ENCODE measurements at regions not wholly inside any gene's neighbourhood (a gene's known extent, or its start where the extent isn't known, plus 50 kb on each side); places are given as distances from the start of the nearest gene placed in this dataset.

GRCh38 chr12:24027352-24027751, 77.9 kb upstream of the SOX5 start (continued):
- TF ChIP-seq STAT6 (CRISPR knock-in tag; conservative IDR thresholded peaks at IDR 0.05; ENCODE audit: low read depth) (no peak), ZNF423 (CRISPR knock-in tag; IDR thresholded peaks at IDR 0.05) (no peak), IRF2 (CRISPR knock-in tag; IDR thresholded peaks at IDR 0.05; ENCODE audit: borderline replicate concordance, low read depth) (no peak)

GRCh38 chr12:24025153-24025798, 75.8 kb upstream of the SOX5 start:
- 0 out of 2 replicates have a peak, but pooled peaks cover 2% of the 10 kb centered on the region for H3K27me3 Mint-ChIP-seq (ENCODE audit: low read depth)
- TF ChIP-seq SMAD3 (CRISPR knock-in tag; IDR thresholded peaks at IDR 0.05; ENCODE audit: borderline replicate concordance) (no peak), CTCF (IDR thresholded peaks at IDR 0.05) (peak; percentile 30; the same call in 1 of the 2 replicates)
- H3K9me3 Mint-ChIP-seq = peaks cover 3% of the 10 kb centered on the region
- ChIA-PET CTCF (interaction anchor here (0.7 to 1.4 kb wide), 4 partner anchors 10 to 245 kb away, joined by 3 to 4 read pairs (median 3); no protein-coding TSS in a partner anchor), POLR2A (no interaction called here)
- no peaks in the 10 kb centered on the region for H3K36me3 Mint-ChIP-seq
- H3K4me1 Mint-ChIP-seq = peaks cover 16% of the 10 kb centered on the region
- DNase-seq (ENCODE audit: low spot score) (no peak), ATAC-seq (peak; percentile 73)
- no peak overlapping the region for H3K4me3 Mint-ChIP-seq
- no peak overlapping the region for H3K27ac Mint-ChIP-seq

GRCh38 chr12:24023081-24023480, 73.6 kb upstream of the SOX5 start:
- DNase-seq (ENCODE audit: low spot score) = no peak
- H3K4me1 Mint-ChIP-seq = peaks cover 20% of the 10 kb centered on the region
- H3K4me3 Mint-ChIP-seq = no peak overlapping the region
- TF ChIP-seq E2F5 (CRISPR knock-in tag; IDR thresholded peaks at IDR 0.05) (no peak), SMAD4 (CRISPR knock-in tag; IDR thresholded peaks at IDR 0.05) (no peak), PRRX2 (CRISPR knock-in tag; IDR thresholded peaks at IDR 0.05) (no peak), ESRRA (CRISPR knock-in tag; IDR thresholded peaks at IDR 0.05; ENCODE audit: borderline replicate concordance) (no peak), ATF3 (CRISPR knock-in tag; conservative IDR thresholded peaks at IDR 0.05) (no peak), ZNF232 (CRISPR knock-in tag; IDR thresholded peaks at IDR 0.05) (no peak), KAT7 (CRISPR knock-in tag; IDR thresholded peaks at IDR 0.05; ENCODE audit: borderline replicate concordance) (no peak), ZNF423 (CRISPR knock-in tag; IDR thresholded peaks at IDR 0.05) (no peak), ZNF416 (CRISPR knock-in tag; IDR thresholded peaks at IDR 0.05) (no peak), SMAD3 (CRISPR knock-in tag; IDR thresholded peaks at IDR 0.05; ENCODE audit: borderline replicate concordance) (no peak), CTCF (IDR thresholded peaks at IDR 0.05) (no peak), ELF4 (CRISPR knock-in tag; IDR thresholded peaks at IDR 0.05; ENCODE audit: low read depth) (no peak), HMGA2 (CRISPR knock-in tag; IDR thresholded peaks at IDR 0.05) (no peak), SOX15 (CRISPR knock-in tag; IDR thresholded peaks at IDR 0.05) (no peak), NR3C1 (CRISPR knock-in tag; conservative IDR thresholded peaks at IDR 0.05; ENCODE audit: low read depth) (no peak)
- no peaks in the 10 kb centered on the region for H3K9me3 Mint-ChIP-seq
- ChIA-PET CTCF (no interaction called here), POLR2A (no interaction called here)
- peaks cover 4% of the 10 kb centered on the region for H3K27me3 Mint-ChIP-seq (ENCODE audit: low read depth)
- no peak for ATAC-seq
- no peak overlapping the region for H3K27ac Mint-ChIP-seq
- no peaks in the 10 kb centered on the region for H3K36me3 Mint-ChIP-seq

Measured in WTC11 (cell line).